ENCODE measurements at regions not wholly inside any gene's neighbourhood (a gene's known extent, or its start where the extent isn't known, plus 50 kb on each side); places are given as distances from the start of the nearest gene placed in this dataset.

DNA sequence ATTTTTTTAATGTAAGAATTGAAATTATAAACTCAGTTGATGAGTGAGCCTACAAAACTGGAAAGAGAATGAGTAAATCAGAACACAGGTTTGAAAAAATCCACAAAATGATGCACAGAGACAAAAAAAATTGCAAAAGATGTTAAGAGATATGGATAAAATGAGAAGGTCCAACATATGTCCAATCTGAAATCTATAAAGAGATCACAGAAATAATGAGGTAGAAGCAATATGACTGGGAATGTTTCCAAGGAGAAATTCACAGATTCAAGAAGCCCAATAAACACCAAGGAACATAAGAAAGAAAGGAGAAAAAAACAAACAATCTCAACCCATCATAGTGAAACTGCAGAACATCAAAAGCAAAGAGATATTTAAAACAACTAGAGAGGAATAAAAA, 288.4 kb upstream of the SLC30A5 start:
- no peak for DNase-seq (ENCODE audit: low spot score)
- Histone ChIP-seq H3K27ac (ENCODE audit: poor library complexity, severe bottlenecking) (no peak overlapping the region), H3K4me3 (ENCODE audit: severe bottlenecking) (no peak overlapping the region), H3K4me1 (ENCODE audit: insufficient read depth, poor library complexity, severe bottlenecking) (no peaks in the 10 kb centered on the region), H3K36me3 (ENCODE audit: low read depth) (no peaks in the 10 kb centered on the region), H3K27me3 (ENCODE audit: insufficient read depth, poor library complexity, severe bottlenecking) (peaks cover 3% of the 10 kb centered on the region), H3K9me3 (ENCODE audit: severe bottlenecking) (peaks cover 4% of the 10 kb centered on the region)
- TF ChIP-seq, protein P1, sequence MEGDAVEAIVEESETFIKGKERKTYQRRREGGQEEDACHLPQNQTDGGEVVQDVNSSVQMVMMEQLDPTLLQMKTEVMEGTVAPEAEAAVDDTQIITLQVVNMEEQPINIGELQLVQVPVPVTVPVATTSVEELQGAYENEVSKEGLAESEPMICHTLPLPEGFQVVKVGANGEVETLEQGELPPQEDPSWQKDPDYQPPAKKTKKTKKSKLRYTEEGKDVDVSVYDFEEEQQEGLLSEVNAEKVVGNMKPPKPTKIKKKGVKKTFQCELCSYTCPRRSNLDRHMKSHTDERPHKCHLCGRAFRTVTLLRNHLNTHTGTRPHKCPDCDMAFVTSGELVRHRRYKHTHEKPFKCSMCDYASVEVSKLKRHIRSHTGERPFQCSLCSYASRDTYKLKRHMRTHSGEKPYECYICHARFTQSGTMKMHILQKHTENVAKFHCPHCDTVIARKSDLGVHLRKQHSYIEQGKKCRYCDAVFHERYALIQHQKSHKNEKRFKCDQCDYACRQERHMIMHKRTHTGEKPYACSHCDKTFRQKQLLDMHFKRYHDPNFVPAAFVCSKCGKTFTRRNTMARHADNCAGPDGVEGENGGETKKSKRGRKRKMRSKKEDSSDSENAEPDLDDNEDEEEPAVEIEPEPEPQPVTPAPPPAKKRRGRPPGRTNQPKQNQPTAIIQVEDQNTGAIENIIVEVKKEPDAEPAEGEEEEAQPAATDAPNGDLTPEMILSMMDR (IDR thresholded peaks at IDR 0.05; ENCODE audit: poor library complexity, severe bottlenecking): no peak
- ATAC-seq (ENCODE audit: low read depth): no peak

DNA sequence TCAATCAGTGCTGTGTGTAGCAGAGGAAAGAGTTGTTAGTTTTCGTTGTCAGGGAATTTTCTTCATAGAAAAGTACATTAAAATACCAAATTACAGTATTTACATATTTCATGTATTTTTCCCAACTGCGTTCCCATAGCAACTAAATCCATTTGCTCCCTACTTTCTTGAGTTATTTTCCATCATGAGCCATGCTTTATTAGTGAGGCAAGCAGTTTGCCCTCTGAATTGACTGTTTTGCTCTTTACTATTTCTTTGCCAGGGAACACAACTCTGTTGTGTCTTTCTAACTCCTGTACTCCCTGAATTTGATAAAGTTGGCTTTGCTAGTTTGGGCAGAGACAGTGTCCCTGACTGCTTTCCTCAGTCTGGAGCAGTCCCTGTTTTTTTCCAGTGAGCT, 276.2 kb upstream of the SLC30A5 start:
- Histone ChIP-seq H3K9me3 (ENCODE audit: severe bottlenecking) (no peaks in the 10 kb centered on the region), H3K27ac (ENCODE audit: poor library complexity, severe bottlenecking) (no peak overlapping the region), H3K4me1 (ENCODE audit: insufficient read depth, poor library complexity, severe bottlenecking) (no peaks in the 10 kb centered on the region), H3K4me3 (ENCODE audit: severe bottlenecking) (no peak overlapping the region), H3K36me3 (ENCODE audit: low read depth) (no peaks in the 10 kb centered on the region), H3K27me3 (ENCODE audit: insufficient read depth, poor library complexity, severe bottlenecking) (peaks cover 12% of the 10 kb centered on the region)
- TF ChIP-seq, protein P1 (IDR thresholded peaks at IDR 0.05; ENCODE audit: poor library complexity, severe bottlenecking): no peak
- no peak for DNase-seq (ENCODE audit: low spot score)
- no peak for ATAC-seq (ENCODE audit: low read depth)

DNA sequence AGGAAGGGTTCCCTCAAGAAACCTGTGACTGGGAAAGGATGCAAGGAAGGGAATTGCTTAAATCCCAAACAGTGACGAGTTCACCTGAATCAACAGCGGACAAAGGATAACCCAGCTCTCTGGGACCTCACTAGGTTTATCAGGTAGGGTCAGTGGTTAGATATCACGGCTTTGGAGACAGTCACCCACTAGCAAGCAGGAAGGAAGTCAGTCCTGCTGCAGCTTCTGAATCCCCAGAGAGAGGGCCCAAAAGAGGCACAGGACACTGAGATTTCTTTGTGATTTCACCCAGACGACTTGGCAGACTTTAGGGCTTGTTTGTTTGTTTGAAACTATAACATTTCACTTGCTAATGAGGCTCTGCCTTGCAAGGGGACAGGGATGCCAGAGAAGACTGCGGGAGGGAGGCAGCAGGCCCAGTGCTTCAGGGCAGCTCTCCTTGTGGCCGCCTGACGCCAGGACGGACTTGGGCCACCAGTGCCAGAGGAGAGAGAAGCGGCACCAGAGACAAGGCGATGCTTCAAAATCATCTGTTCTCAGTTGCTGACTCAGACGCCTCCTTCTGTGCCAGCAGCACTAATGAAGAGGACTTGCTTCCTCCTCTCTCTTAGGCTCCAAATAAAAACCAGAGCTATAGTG, 275.6 kb upstream of the SLC30A5 start:
- no peaks in the 10 kb centered on the region for H3K4me1 ChIP-seq (ENCODE audit: insufficient read depth, poor library complexity, severe bottlenecking)
- no peak for ATAC-seq (ENCODE audit: low read depth)
- H3K9me3 ChIP-seq (ENCODE audit: severe bottlenecking): no peaks in the 10 kb centered on the region
- no peaks in the 10 kb centered on the region for H3K36me3 ChIP-seq (ENCODE audit: low read depth)
- no peak overlapping the region for H3K4me3 ChIP-seq (ENCODE audit: severe bottlenecking)
- TF ChIP-seq, protein P1 (IDR thresholded peaks at IDR 0.05; ENCODE audit: poor library complexity, severe bottlenecking): no peak
- H3K27ac ChIP-seq (ENCODE audit: poor library complexity, severe bottlenecking): no peak overlapping the region
- DNase-seq (ENCODE audit: low spot score): no peak
- peaks cover 11% of the 10 kb centered on the region for H3K27me3 ChIP-seq (ENCODE audit: insufficient read depth, poor library complexity, severe bottlenecking)

DNA sequence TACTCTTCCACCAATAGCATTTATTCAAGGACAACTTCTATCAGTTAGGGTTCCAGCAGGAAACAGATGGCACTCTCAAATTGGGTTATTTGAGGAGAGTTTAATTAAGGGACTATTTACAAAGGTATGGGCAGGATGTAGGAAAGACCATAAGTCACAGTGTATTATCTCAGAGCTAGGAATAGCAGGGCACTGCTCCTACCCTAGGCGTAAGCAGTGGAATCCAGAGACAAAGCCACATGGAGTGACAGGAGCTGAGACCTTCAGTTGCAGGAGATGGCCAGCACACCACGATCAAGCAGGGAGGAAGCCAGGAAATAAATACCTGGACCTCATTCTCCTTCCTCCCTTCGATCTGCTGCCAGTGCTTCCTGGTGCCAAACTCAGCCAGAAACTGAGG, 274.9 kb upstream of the SLC30A5 start:
- H3K36me3 ChIP-seq (ENCODE audit: low read depth): no peaks in the 10 kb centered on the region
- peaks cover 10% of the 10 kb centered on the region for H3K27me3 ChIP-seq (ENCODE audit: insufficient read depth, poor library complexity, severe bottlenecking)
- TF ChIP-seq, protein P1 (IDR thresholded peaks at IDR 0.05; ENCODE audit: poor library complexity, severe bottlenecking): no peak
- ATAC-seq (ENCODE audit: low read depth): no peak
- no peak for DNase-seq (ENCODE audit: low spot score)
- H3K9me3 ChIP-seq (ENCODE audit: severe bottlenecking): no peaks in the 10 kb centered on the region
- H3K27ac ChIP-seq (ENCODE audit: poor library complexity, severe bottlenecking): no peak overlapping the region
- no peaks in the 10 kb centered on the region for H3K4me1 ChIP-seq (ENCODE audit: insufficient read depth, poor library complexity, severe bottlenecking)
- no peak overlapping the region for H3K4me3 ChIP-seq (ENCODE audit: severe bottlenecking)

- no peak for DNase-seq (ENCODE audit: low spot score)
- Histone ChIP-seq H3K27me3 (ENCODE audit: insufficient read depth, poor library complexity, severe bottlenecking) (peaks cover 11% of the 10 kb centered on the region), H3K4me1 (ENCODE audit: insufficient read depth, poor library complexity, severe bottlenecking) (no peaks in the 10 kb centered on the region), H3K9me3 (ENCODE audit: severe bottlenecking) (no peaks in the 10 kb centered on the region), H3K4me3 (ENCODE audit: severe bottlenecking) (no peak overlapping the region), H3K36me3 (ENCODE audit: low read depth) (no peaks in the 10 kb centered on the region), H3K27ac (ENCODE audit: poor library complexity, severe bottlenecking) (no peak overlapping the region)
- no peak for ATAC-seq (ENCODE audit: low read depth)
- TF ChIP-seq, protein P1 (IDR thresholded peaks at IDR 0.05; ENCODE audit: poor library complexity, severe bottlenecking): no peak
These were observed 272.8 kb upstream of the SLC30A5 start for GRCh38 chr5:68821056-68821455.
